ENCODE measurements at regions not wholly inside any gene's neighbourhood (a gene's known extent, or its start where the extent isn't known, plus 50 kb on each side); places are given as distances from the start of the nearest gene placed in this dataset.

- no peak for ATAC-seq
- H3K36me3 ChIP-seq: no peaks in the 10 kb centered on the region
- DNase-seq: no peak
- H3K4me3 ChIP-seq: no peak overlapping the region
- no peaks in the 10 kb centered on the region for H3K27me3 ChIP-seq
- intact Hi-C loops (cut with DNase I; ENCODE audit: low total_unique reads) (no loop called here), in situ Hi-C loops (cut with MboI; ENCODE audit: low sequenced_read_pairs in 4 of 4) (no loop called here)
- no peak for TF ChIP-seq CTCF (IDR thresholded peaks at IDR 0.05 in 4 of 5, conservative IDR thresholded peaks at IDR 0.05 in 1 of 5)
- no peak for TF ChIP-seq POLR2A (IDR thresholded peaks at IDR 0.05)
- no peaks in the 10 kb centered on the region for H3K9me3 ChIP-seq
- no peaks in the 10 kb centered on the region for H3K4me1 ChIP-seq
- H3K27ac ChIP-seq: no peak overlapping the region
Observed at GRCh38 chr5:21173036-21173435, 1185.0 kb upstream of the CDH18 start.

- Histone ChIP-seq H3K27me3 (no peaks in the 10 kb centered on the region), H3K36me3 (no peaks in the 10 kb centered on the region), H3K4me3 (no peak overlapping the region), H3K27ac (no peak overlapping the region), H3K9me3 (no peaks in the 10 kb centered on the region), H3K4me1 (no peaks in the 10 kb centered on the region)
- ATAC-seq: no peak
- no peak for DNase-seq
- TF ChIP-seq CTCF (IDR thresholded peaks at IDR 0.05 in 4 of 5, conservative IDR thresholded peaks at IDR 0.05 in 1 of 5): no peak
- no peak for TF ChIP-seq POLR2A (IDR thresholded peaks at IDR 0.05)
- in situ Hi-C loops (cut with MboI; ENCODE audit: low sequenced_read_pairs in 4 of 4) (no loop called here), intact Hi-C loops (cut with DNase I; ENCODE audit: low total_unique reads) (no loop called here)
Observed at GRCh38 chr5:21171038-21171437, 1183.0 kb upstream of the CDH18 start.

- TF ChIP-seq POLR2A (IDR thresholded peaks at IDR 0.05) (no peak), CTCF (IDR thresholded peaks at IDR 0.05 in 4 of 5, conservative IDR thresholded peaks at IDR 0.05 in 1 of 5) (no peak)
- no peaks in the 10 kb centered on the region for H3K4me1 ChIP-seq
- no peak overlapping the region for H3K27ac ChIP-seq
- no peak for DNase-seq
- intact Hi-C loops (cut with DNase I; ENCODE audit: low total_unique reads): no loop called here
- H3K4me3 ChIP-seq: no peak overlapping the region
- no peaks in the 10 kb centered on the region for H3K27me3 ChIP-seq
- H3K36me3 ChIP-seq: no peaks in the 10 kb centered on the region
- in situ Hi-C loops (cut with MboI; ENCODE audit: low sequenced_read_pairs in 4 of 4): no loop called here
- no peaks in the 10 kb centered on the region for H3K9me3 ChIP-seq
- no peak for ATAC-seq
Observed at GRCh38 chr5:21168557-21168956, 1180.6 kb upstream of the CDH18 start.

- in situ Hi-C loops (cut with MboI; ENCODE audit: low sequenced_read_pairs in 4 of 4) (no loop called here), intact Hi-C loops (cut with DNase I; ENCODE audit: low total_unique reads) (no loop called here)
- no peaks in the 10 kb centered on the region for H3K36me3 ChIP-seq
- no peak for ATAC-seq
- H3K4me1 ChIP-seq: no peaks in the 10 kb centered on the region
- no peaks in the 10 kb centered on the region for H3K27me3 ChIP-seq
- no peak overlapping the region for H3K4me3 ChIP-seq
- no peak overlapping the region for H3K27ac ChIP-seq
- DNase-seq: no peak
- TF ChIP-seq POLR2A (IDR thresholded peaks at IDR 0.05) (no peak), CTCF (IDR thresholded peaks at IDR 0.05 in 4 of 5, conservative IDR thresholded peaks at IDR 0.05 in 1 of 5) (no peak)
- no peaks in the 10 kb centered on the region for H3K9me3 ChIP-seq
Observed at GRCh38 chr5:21165344-21165743, 1177.3 kb upstream of the CDH18 start.

- intact Hi-C loops (cut with DNase I; ENCODE audit: low total_unique reads) (no loop called here), in situ Hi-C loops (cut with MboI; ENCODE audit: low sequenced_read_pairs in 4 of 4) (no loop called here)
- no peak overlapping the region for H3K4me3 ChIP-seq
- TF ChIP-seq POLR2A (IDR thresholded peaks at IDR 0.05): no peak
- TF ChIP-seq CTCF (IDR thresholded peaks at IDR 0.05 in 4 of 5, conservative IDR thresholded peaks at IDR 0.05 in 1 of 5): no peak
- no peaks in the 10 kb centered on the region for H3K4me1 ChIP-seq
- ATAC-seq (no peak), DNase-seq (no peak)
- no peaks in the 10 kb centered on the region for H3K36me3 ChIP-seq
- H3K9me3 ChIP-seq: no peaks in the 10 kb centered on the region
- H3K27ac ChIP-seq: no peak overlapping the region
- no peaks in the 10 kb centered on the region for H3K27me3 ChIP-seq
Observed at GRCh38 chr5:21164425-21164824, 1176.4 kb upstream of the CDH18 start.
